ENCODE measurements at regions not wholly inside any gene's neighbourhood (a gene's known extent, or its start where the extent isn't known, plus 50 kb on each side); places are given as distances from the start of the nearest gene placed in this dataset.

DNA sequence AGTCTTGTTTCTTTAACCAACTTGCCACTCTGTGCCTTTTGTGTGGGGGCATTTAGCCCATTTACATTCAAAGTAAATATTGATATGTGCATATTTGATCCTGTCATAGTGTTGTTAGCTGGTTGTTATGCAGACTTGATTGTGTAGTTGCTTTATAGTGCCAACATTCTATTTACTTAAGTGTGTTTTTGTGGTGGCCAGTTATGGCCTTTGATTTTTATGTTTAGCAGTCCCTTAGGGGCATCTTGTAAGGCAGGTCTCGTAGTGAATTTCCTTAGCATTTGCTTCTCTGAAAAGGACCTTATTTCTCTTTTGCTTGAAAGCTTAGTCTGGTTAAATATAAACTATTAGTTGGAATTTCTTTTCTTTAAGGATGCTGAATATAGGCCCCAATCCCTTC lies 282.8 kb upstream of the NECTIN3 start:
- Mint-ChIP-seq H3K27me3 (ENCODE audit: low read depth, poor library complexity) (no peaks in the 10 kb centered on the region), H3K4me3 (no peak overlapping the region), H3K36me3 (ENCODE audit: low read depth) (no peaks in the 10 kb centered on the region), H3K9me3 (peaks cover 25% of the 10 kb centered on the region), H3K27ac (no peak overlapping the region), H3K4me1 (peaks cover 4% of the 10 kb centered on the region)
- TF ChIP-seq, protein P1, sequence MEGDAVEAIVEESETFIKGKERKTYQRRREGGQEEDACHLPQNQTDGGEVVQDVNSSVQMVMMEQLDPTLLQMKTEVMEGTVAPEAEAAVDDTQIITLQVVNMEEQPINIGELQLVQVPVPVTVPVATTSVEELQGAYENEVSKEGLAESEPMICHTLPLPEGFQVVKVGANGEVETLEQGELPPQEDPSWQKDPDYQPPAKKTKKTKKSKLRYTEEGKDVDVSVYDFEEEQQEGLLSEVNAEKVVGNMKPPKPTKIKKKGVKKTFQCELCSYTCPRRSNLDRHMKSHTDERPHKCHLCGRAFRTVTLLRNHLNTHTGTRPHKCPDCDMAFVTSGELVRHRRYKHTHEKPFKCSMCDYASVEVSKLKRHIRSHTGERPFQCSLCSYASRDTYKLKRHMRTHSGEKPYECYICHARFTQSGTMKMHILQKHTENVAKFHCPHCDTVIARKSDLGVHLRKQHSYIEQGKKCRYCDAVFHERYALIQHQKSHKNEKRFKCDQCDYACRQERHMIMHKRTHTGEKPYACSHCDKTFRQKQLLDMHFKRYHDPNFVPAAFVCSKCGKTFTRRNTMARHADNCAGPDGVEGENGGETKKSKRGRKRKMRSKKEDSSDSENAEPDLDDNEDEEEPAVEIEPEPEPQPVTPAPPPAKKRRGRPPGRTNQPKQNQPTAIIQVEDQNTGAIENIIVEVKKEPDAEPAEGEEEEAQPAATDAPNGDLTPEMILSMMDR (IDR thresholded peaks at IDR 0.05), result no peak
- no peak for DNase-seq

DNA sequence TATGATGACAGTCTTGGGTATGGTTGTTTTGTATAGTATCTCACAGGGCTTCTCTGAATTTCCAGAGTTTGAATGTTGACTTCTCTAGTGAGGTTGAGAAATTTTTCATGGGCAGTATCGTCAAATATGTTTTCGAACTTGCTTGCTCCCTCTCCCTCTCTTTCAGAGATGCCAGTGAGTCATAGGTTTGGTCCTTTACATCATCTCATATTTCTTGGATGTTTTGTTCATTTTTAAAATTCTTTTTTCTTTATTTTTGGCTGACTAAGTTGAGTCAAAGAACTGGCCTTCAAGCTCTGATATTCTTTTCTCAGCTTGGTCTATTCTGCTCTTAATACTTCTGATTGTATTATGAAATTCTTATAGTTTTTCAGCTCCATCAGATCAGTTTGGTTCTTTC lies 282.3 kb upstream of the NECTIN3 start:
- Mint-ChIP-seq H3K27me3 (ENCODE audit: low read depth, poor library complexity) (no peaks in the 10 kb centered on the region), H3K9me3 (peaks cover 25% of the 10 kb centered on the region), H3K36me3 (ENCODE audit: low read depth) (no peaks in the 10 kb centered on the region), H3K4me3 (no peak overlapping the region), H3K4me1 (peaks cover 4% of the 10 kb centered on the region), H3K27ac (no peak overlapping the region)
- TF ChIP-seq, protein P1 (IDR thresholded peaks at IDR 0.05), result no peak
- no peak for DNase-seq

DNA sequence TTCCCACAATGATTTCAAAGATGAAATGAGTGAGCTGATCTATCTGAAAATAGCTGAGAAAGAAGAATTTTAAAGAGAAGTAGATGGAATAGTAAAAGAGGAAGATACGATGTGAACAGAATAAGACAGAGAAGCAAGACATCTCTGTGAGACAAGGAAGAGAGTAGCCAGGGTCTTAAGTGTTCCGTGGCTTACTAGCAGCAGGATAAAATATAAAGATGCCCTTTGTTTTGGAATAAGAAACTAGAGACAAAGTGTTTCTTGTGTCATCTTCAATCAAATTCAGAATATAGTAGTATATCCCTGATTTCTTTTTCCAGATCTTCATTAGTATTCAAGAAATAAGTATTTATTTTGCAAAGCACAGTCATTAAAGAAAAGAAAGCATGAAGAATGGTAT lies 281.0 kb upstream of the NECTIN3 start:
- Mint-ChIP-seq H3K27ac (no peak overlapping the region), H3K4me3 (no peak overlapping the region), H3K4me1 (peaks cover 4% of the 10 kb centered on the region), H3K27me3 (ENCODE audit: low read depth, poor library complexity) (peaks cover 5% of the 10 kb centered on the region), H3K36me3 (ENCODE audit: low read depth) (no peaks in the 10 kb centered on the region), H3K9me3 (peaks cover 17% of the 10 kb centered on the region)
- TF ChIP-seq, protein P1 (IDR thresholded peaks at IDR 0.05), result no peak
- DNase-seq, result no peak

DNA sequence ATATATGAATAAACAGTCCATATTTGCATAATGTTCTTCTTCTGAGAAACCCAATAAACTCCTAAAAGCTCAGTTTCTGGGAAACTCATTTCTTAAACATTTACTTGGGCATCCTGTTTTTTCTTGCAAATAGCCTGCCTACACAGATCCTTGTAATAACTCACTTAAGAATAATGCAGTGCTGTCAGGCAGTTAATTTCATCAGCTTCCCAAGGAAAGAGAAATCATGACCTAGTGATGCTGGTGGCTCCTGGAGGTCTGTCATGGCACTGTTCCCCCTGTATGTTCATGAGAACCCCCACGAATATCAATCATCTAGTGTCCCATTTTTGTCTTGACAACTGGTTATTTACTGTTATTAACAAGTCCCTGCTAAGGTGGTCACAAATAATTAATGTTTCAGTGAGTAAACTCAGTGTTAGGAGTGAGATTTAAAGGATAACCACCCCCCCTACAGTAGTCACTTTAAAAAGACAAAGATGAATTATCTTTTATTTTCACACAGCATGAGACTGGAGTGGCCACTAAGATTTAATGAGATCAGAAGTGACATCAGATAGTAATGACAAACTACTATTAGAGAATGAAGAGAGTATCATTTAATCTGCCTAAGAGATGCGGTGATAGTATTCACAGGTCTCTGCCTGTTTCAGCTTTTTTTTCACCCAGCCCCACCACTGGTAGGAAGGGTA lies 279.5 kb upstream of the NECTIN3 start:
- H3K4me1 Mint-ChIP-seq, result peaks cover 4% of the 10 kb centered on the region
- H3K27ac Mint-ChIP-seq, result no peak overlapping the region
- TF ChIP-seq, protein P1 (IDR thresholded peaks at IDR 0.05), result no peak
- no peaks in the 10 kb centered on the region for H3K36me3 Mint-ChIP-seq (ENCODE audit: low read depth)
- peaks cover 5% of the 10 kb centered on the region for H3K27me3 Mint-ChIP-seq (ENCODE audit: low read depth, poor library complexity)
- no peak overlapping the region for H3K4me3 Mint-ChIP-seq
- DNase-seq, result no peak
- H3K9me3 Mint-ChIP-seq, result peaks cover 5% of the 10 kb centered on the region

DNA sequence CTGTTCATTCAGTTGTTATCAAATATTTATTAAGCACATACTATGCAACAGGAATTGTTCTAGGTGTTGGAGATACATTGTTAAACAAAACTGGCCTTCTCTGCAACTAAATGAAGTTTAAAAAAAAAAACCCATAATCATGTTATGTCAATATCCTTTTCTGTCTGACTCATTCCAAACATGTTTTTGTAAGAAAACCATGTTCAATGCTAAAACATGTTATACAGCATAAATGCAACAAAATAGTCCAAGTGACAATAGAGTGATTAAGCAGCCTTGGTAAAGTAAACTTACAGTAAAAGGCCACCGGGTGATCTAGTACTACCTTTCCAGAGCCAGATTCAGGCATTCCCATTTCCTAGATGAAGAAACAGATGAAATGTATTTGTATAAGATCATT lies 278.0 kb upstream of the NECTIN3 start:
- Mint-ChIP-seq H3K27me3 (ENCODE audit: low read depth, poor library complexity) (peaks cover 5% of the 10 kb centered on the region), H3K36me3 (ENCODE audit: low read depth) (no peaks in the 10 kb centered on the region), H3K4me3 (no peak overlapping the region), H3K4me1 (peaks cover 4% of the 10 kb centered on the region), H3K9me3 (no peaks in the 10 kb centered on the region), H3K27ac (no peak overlapping the region)
- TF ChIP-seq, protein P1 (IDR thresholded peaks at IDR 0.05), result no peak
- no peak for DNase-seq

DNA sequence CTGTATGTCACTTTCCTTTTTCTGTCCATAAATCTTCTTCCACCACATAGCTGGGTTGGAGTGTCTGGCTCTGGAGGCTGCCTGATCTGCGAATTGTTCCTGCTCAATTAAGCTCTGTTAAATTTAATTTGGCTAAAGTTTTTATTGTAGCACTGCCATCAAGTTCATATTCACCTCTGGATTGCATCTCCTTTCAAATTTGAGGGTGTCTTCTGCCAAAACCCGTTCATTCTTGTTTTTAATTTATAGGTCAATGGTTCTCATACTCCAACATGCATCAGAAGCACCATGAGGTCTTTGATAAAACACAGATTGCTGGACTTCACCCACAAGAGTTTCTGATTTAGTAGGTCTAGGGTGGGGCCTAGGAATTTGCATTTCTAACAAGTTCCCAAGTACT lies 276.5 kb upstream of the NECTIN3 start:
- no peak for DNase-seq
- H3K4me1 Mint-ChIP-seq, result peaks cover 4% of the 10 kb centered on the region
- no peaks in the 10 kb centered on the region for H3K9me3 Mint-ChIP-seq
- no peaks in the 10 kb centered on the region for H3K36me3 Mint-ChIP-seq (ENCODE audit: low read depth)
- no peak overlapping the region for H3K27ac Mint-ChIP-seq
- TF ChIP-seq, protein P1 (IDR thresholded peaks at IDR 0.05), result no peak
- H3K4me3 Mint-ChIP-seq, result no peak overlapping the region
- H3K27me3 Mint-ChIP-seq (ENCODE audit: low read depth, poor library complexity), result peaks cover 5% of the 10 kb centered on the region
